ENCODE measurements at regions not wholly inside any gene's neighbourhood (a gene's known extent, or its start where the extent isn't known, plus 50 kb on each side); places are given as distances from the start of the nearest gene placed in this dataset.
"Not testable (repeated sequence)": the region's sequence is repeated elsewhere in the genome, so short reads cannot be mapped to it uniquely, and the experiment has no call there.

DNA sequence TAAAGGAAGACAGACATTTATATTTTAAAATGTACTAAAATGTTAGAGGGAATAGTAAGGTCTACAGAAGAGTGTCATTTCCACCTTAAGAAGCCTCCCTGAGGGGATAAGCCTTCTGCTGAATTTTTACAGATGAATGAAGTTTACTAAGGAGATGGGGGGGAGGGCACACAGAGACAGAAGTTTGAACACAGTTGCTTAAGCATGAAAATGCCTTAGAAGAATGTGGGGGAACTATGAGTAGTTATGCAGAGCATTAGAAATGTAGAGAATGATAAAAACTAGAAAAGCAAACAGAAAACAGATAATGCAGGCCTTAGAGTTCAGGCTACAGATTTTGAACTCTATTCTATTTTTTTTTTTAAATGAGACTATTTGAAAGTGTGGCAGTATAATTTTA lies 232.2 kb upstream of the VLDLR start:
- in situ Hi-C loops (cut with MboI; ENCODE audit: low sequenced_read_pairs) = no loop called here

GRCh38 chr9:2390028-2390427 lies 231.6 kb upstream of the VLDLR start:
- in situ Hi-C loops (cut with MboI; ENCODE audit: low sequenced_read_pairs) = no loop called here

DNA sequence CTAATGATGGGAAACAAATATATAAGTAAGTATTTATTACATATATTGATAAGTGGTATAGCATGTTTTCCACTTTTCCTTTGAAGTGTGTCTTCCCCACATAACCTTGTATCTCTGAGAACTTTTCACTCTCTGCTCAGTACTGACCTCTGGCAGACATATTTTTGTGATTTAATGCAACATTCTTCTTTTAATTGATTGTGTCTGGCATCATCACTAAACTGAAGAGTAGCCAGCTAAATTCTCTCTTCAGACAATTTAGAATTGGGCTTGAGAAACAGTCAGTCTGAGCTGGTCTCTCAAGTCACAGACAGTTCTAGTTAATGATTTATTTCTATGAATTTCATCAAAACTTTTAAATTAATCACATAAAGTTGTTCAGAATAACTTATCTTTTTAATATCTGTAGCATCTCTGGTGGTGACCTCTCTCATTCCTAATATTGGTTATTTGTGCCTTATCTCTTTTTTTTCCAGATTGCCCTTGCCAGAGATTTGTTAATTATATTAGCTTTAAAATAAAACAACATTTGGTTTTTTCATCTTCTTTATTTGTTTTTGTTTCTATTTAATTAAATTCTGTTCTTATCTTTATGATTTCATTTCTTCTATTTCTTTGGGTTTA lies 230.0 kb upstream of the VLDLR start:
- in situ Hi-C loops (cut with MboI; ENCODE audit: low sequenced_read_pairs) = not testable (repeated sequence)

GRCh38 chr9:2394087-2394741 lies 227.4 kb upstream of the VLDLR start:
- in situ Hi-C loops (cut with MboI; ENCODE audit: low sequenced_read_pairs) = not testable (repeated sequence)

DNA sequence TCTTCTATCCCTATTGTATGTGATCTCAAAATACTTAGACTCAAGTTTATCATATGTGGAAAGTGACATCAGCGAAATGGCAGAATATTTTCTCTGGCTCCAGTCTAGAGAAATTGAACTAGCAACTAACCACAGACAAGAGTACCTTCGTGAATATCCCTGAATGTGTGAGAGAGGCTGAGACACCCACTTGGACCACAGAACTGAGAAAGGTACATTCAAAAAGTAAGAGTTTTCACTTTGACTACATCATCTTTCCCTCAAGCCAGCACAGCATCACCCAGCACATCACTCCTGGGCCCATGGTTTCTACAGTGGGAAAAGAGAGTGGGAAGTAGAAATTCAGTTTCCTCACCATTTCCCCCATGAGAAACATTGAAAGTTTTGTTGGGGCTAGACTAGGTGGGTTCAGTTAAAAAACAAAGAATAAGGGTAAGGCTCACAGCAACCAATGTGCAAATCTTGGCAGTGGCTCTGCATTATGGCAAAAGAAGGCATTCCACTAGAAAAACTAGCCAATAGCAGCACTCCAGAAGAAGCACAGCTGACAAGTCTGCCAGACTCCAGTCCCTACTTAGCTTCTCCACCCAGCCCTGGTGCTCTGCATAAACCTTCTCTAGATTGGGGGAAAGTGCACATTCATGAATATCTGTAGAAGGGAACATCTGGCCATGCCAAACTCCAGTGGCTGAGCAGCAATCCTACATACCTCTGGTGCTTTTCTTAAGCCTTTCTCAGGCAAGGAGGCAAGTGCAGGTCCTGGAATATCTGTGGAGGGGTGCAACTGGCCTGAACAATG lies 225.6 kb upstream of the VLDLR start:
- in situ Hi-C loops (cut with MboI; ENCODE audit: low sequenced_read_pairs) = no loop called here

DNA sequence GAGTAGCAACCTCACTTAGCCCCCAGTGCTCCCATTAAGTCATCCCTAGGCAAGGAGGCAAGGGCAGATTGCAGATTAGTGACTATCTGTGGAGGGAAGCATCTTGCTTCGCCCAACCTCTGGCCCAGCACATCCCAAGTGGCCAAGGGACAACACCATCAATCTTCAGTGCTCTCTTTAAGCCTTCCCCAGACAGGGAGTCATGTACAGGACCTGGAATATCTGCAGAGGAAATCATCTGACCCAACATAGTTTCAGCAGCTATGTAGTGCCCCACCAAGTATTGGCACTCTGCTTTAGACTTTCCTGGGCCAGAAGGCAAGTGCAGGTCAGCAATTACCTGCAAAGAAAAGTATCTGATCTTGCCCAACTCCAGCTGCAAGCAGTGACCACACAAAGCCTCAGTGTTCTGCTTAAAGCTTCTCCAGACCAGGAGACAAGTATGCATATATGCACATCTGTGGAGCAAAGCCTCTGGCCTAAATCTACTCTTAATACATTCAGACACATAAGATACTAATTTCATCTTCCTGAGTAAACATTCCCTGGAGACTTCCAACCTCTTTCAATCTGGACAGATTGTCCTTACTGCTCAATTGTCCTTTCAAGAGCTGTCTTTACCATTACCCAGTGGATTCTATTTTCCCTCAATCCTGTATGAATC lies 224.8 kb upstream of the VLDLR start:
- in situ Hi-C loops (cut with MboI; ENCODE audit: low sequenced_read_pairs) = no loop called here

DNA sequence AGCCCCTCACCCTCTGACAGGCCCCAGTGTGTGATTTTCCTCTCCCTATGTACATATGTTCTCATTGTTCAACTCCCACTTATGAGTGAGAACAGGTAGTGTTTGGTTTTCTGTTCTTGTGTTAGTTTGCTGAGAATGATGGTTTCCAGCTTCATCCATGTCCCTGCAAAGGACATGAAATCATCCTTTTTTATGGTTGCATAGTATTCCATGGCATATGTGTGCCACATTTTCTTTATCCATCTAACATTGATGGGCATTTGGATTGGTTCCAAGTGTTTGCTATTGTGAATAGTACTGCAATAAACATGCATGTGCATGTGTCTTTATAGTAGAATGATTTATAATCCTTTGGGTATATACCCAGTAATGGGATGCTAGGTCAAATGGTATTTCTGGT lies 223.7 kb upstream of the VLDLR start:
- in situ Hi-C loops (cut with MboI; ENCODE audit: low sequenced_read_pairs) = not testable (repeated sequence)

GRCh38 chr9:2401746-2402145 lies 219.8 kb upstream of the VLDLR start:
- in situ Hi-C loops (cut with MboI; ENCODE audit: low sequenced_read_pairs) = not testable (repeated sequence)

DNA sequence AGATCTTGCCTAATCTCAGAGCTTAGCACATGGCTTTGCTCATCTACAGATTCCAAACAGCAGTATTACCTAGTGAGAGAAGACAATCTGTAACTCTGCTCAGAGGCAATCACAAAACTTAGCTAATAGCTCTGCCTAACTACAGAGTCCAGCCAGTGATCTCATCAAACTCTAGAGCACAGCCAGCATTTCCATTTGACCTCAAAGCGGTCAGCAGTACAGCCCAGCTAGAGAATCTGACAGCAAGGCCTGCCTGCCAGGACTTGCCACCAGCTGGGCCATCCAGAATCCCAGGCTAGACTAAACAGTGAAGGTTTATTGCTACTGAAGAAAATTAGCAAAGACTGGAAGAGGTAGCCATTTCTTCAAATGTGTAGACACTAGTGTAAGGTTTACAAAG lies 217.9 kb upstream of the VLDLR start:
- in situ Hi-C loops (cut with MboI; ENCODE audit: low sequenced_read_pairs) = no loop called here

DNA sequence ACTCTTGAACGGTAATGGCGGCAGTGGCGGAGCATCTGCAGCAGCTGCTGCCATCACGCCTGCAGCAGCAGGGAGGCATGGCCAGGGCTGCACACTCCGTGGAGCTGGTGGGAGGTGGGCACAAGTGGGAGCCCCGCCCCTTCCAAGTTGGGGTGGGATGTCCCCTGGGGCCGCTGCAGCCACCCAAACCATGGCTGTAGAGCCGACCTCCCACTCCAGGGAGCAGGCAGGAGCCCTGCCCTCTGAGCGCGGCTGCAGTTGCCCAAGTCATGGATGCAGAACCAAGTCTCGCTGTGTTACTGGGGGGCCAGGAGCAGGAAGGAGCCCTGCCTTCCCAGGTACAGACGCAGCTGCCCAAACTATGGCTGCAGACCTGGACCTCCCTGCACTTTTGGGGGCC lies 215.3 kb upstream of the VLDLR start:
- in situ Hi-C loops (cut with MboI; ENCODE audit: low sequenced_read_pairs) = no loop called here

DNA sequence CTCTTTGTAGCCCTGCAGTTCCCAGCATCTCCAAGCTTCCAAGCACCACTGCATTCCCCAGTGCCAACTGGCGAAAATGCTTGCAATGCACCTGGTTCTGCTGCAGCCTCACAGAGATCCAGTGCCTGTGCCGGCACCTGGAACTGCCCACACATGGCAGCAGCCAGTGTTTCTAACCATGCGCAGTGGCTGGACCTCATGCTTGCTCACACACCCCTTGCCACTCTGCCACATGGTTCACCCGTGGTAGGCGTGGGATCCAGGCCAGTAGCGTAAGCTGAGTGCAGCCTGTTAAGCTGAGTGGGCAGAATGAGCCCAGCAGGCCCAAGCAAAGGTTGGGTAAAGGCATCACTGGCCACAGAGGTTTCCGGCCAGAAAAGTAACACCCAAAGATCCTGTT lies 214.1 kb upstream of the VLDLR start:
- in situ Hi-C loops (cut with MboI; ENCODE audit: low sequenced_read_pairs) = no loop called here

GRCh38 chr9:2411459-2412215 lies 209.9 kb upstream of the VLDLR start:
- in situ Hi-C loops (cut with MboI; ENCODE audit: low sequenced_read_pairs) = no loop called here

- in situ Hi-C loops (cut with MboI; ENCODE audit: low sequenced_read_pairs) = no loop called here
Observed at GRCh38 chr9:2413160-2413805, 208.3 kb upstream of the VLDLR start.

GRCh38 chr9:2414465-2414864 lies 207.1 kb upstream of the VLDLR start:
- in situ Hi-C loops (cut with MboI; ENCODE audit: low sequenced_read_pairs) = no loop called here

GRCh38 chr9:2415326-2415725 lies 206.3 kb upstream of the VLDLR start:
- in situ Hi-C loops (cut with MboI; ENCODE audit: low sequenced_read_pairs) = no loop called here

DNA sequence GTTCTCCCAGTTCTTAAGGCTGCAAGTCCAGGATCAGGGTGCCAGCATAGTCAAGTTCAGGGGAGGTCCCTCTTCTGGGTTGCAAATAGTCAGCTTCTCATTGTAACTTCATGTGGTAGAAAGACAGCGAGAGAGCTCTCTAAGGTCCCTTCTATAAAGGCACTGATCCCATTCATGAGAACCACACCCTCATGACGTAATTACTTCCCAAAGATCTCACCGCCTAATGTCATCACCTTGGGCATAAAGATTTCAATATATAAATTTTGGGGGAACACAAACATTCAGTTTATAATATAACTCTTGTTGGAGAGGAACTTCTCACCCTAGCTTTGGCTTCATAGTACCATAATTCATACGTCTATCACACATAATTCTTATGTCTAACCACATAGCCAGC lies 203.9 kb upstream of the VLDLR start:
- in situ Hi-C loops (cut with MboI; ENCODE audit: low sequenced_read_pairs) = no loop called here

- in situ Hi-C loops (cut with MboI; ENCODE audit: low sequenced_read_pairs) = no loop called here
Observed at GRCh38 chr9:2418619-2419018, 203.0 kb upstream of the VLDLR start.

DNA sequence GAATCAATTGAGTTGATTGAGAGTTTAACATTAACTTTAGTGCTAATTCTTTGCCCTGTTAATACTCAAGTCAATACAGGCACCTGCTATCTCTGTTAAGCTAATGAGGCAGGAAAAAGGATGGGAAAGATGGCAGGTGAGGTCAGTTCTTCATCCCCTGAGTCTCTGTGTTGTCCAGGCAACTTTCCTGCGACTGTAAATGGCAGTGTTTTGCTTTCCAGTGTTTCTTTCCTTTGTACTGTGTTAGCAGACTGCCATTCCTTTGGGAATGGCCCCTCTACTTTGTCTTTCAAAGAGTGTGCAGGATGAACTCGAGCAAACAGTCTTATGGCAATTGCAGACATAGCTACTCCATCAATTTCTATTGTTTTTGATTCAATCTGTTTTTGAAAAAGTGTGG lies 202.2 kb upstream of the VLDLR start:
- in situ Hi-C loops (cut with MboI; ENCODE audit: low sequenced_read_pairs) = no loop called here

DNA sequence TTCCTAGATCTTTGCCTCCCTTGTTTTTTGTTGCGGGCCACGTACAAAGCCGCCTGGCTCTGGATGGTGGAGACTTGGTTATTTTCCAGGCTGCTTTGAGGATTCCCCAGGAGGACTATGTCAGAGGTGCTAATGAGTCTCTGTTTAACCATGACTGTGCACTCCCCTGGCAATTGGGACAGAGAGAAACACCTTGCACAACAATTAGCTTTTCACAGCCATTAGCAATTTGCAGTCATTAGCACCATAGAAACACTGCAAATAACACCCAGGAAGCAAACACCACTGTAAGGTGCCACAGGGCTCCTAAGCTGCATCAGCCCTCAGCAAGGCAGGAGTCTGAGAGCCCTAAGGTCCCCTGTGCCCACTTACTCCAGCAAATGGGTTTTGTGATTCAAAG lies 201.0 kb upstream of the VLDLR start:
- in situ Hi-C loops (cut with MboI; ENCODE audit: low sequenced_read_pairs) = no loop called here

- in situ Hi-C loops (cut with MboI; ENCODE audit: low sequenced_read_pairs) = no loop called here
Observed at GRCh38 chr9:2424619-2425033, 197.0 kb upstream of the VLDLR start.

All from HL-60/S4 (cell line).